Activated naive CD4-positive, alpha-beta T cell treated with anti-CD3 and anti-CD28 coated beads for 36 hours (primary cell): ENCODE measurements at regions not wholly inside any gene's neighbourhood (a gene's known extent, or its start where the extent isn't known, plus 50 kb on each side); places are given as distances from the start of the nearest gene placed in this dataset.

Experiments
- CTCF ChIA-PET: fragments of 350-600 bp; sonication (Branson Sonifier 250); formaldehyde crosslinking; loops from one replicate; lab custom pipeline; 2021; ENCODE audit warnings: antibody characterized with exemption; lab: Charles Lee
- DNase-seq: peaks from one replicate; pipeline ENCODE4 v3.0.0-alpha.2; 2020
- H3K27ac Mint-ChIP-seq: one replicate; pipeline ENCODE4 v1.8.0; 2021; ENCODE audit warnings: mild to moderate bottlenecking, mixed read lengths
- H3K27me3 Mint-ChIP-seq: one replicate; pipeline ENCODE4 v1.8.0; 2021; ENCODE audit warnings: low read depth, mixed read lengths
- H3K36me3 Mint-ChIP-seq: one replicate; pipeline ENCODE4 v1.8.0; 2021; ENCODE audit warnings: low read depth, mixed read lengths
- H3K4me1 Mint-ChIP-seq: one replicate; pipeline ENCODE4 v1.8.0; 2021; ENCODE audit warnings: low read depth, mixed read lengths
- H3K4me3 Mint-ChIP-seq: one replicate; pipeline ENCODE4 v1.8.0; 2021; ENCODE audit warnings: mild to moderate bottlenecking, moderate library complexity, mixed read lengths
- H3K9me3 Mint-ChIP-seq: one replicate; pipeline ENCODE4 v1.8.0; 2021; ENCODE audit warnings: mixed read lengths
- intact Hi-C: fragments of 100-400 bp; cut with micrococcal nuclease; formaldehyde crosslinking; loops from one replicate; pipeline ENCODE4 v1.15.1; 2023

GRCh38 chr15:39392469-39393047, 188.3 kb upstream of the THBS1 start:
- CTCF ChIA-PET, result no interaction called here
- DNase-seq, result no peak
- Mint-ChIP-seq H3K27ac (no peak overlapping the region), H3K36me3 (no peaks in the 10 kb centered on the region), H3K27me3 (peaks cover 8% of the 10 kb centered on the region), H3K4me3 (no peak overlapping the region), H3K4me1 (no peaks in the 10 kb centered on the region), H3K9me3 (no peaks in the 10 kb centered on the region)
- intact Hi-C loops, result no loop called here

DNA sequence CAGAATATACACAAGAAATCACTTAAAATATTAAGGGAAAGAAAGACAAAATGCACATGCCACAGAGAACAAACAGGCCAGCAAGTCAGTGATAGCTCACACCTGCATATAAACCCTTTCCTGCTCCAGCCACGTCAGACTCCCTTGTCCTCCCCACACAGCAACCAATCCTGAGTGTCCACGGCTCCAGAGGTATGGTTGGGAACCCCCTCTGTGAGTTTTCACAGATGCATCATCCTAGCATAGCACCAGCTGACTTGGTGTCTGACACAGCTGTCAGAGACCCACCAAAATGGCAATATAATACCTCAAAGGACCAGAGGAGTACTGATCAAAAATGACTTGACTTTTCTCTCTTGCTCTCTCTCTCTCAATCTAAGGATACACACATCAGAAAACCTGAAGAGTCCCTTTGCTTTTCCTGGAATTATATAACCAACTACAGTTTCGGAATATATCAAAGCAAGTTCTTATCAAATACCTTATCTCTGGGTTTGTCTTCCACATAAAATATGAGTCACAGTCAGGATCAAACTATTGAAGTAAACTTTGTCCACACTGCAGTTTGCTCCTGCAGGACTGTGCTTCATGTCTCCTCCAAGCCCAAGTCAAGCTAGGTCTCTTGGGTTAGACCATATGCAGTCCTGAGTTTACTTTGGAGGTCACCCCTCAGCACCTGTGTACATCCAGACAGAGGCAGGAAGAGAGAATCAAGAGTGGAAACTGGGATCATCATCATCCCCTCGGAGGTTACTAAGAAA, 187.1 kb upstream of the THBS1 start:
- CTCF ChIA-PET, result no interaction called here
- Mint-ChIP-seq H3K4me3 (no peak overlapping the region), H3K27ac (no peak overlapping the region), H3K36me3 (no peaks in the 10 kb centered on the region), H3K4me1 (no peaks in the 10 kb centered on the region), H3K27me3 (peaks cover 8% of the 10 kb centered on the region), H3K9me3 (no peaks in the 10 kb centered on the region)
- no peak for DNase-seq
- intact Hi-C loops, result no loop called here

- DNase-seq, result no peak
- no peaks in the 10 kb centered on the region for H3K4me1 Mint-ChIP-seq
- H3K27ac Mint-ChIP-seq, result no peak overlapping the region
- no peaks in the 10 kb centered on the region for H3K36me3 Mint-ChIP-seq
- intact Hi-C loops, result no loop called here
- H3K9me3 Mint-ChIP-seq, result no peaks in the 10 kb centered on the region
- H3K27me3 Mint-ChIP-seq, result peaks cover 8% of the 10 kb centered on the region
- no peak overlapping the region for H3K4me3 Mint-ChIP-seq
- CTCF ChIA-PET, result no interaction called here
These were observed 186.4 kb upstream of the THBS1 start for GRCh38 chr15:39394496-39394895.

- intact Hi-C loops, result no loop called here
- CTCF ChIA-PET, result no interaction called here
These were observed 183.8 kb upstream of the THBS1 start for GRCh38 chr15:39396979-39397615.

GRCh38 chr15:39397883-39398282, 183.0 kb upstream of the THBS1 start:
- intact Hi-C loops, result no loop called here
- H3K27ac Mint-ChIP-seq, result no peak overlapping the region
- no peak for DNase-seq
- CTCF ChIA-PET, result no interaction called here
- no peaks in the 10 kb centered on the region for H3K36me3 Mint-ChIP-seq
- H3K4me3 Mint-ChIP-seq, result no peak overlapping the region
- peaks cover 8% of the 10 kb centered on the region for H3K27me3 Mint-ChIP-seq
- no peaks in the 10 kb centered on the region for H3K9me3 Mint-ChIP-seq
- H3K4me1 Mint-ChIP-seq, result no peaks in the 10 kb centered on the region

More at GRCh38 chr15:39396979-39397615, 183.8 kb upstream of the THBS1 start:
- H3K9me3 Mint-ChIP-seq, result no peaks in the 10 kb centered on the region
- no peak overlapping the region for H3K4me3 Mint-ChIP-seq
- no peak overlapping the region for H3K27ac Mint-ChIP-seq
- no peak for DNase-seq
- H3K36me3 Mint-ChIP-seq, result no peaks in the 10 kb centered on the region
- H3K27me3 Mint-ChIP-seq, result peaks cover 8% of the 10 kb centered on the region
- no peaks in the 10 kb centered on the region for H3K4me1 Mint-ChIP-seq

DNA sequence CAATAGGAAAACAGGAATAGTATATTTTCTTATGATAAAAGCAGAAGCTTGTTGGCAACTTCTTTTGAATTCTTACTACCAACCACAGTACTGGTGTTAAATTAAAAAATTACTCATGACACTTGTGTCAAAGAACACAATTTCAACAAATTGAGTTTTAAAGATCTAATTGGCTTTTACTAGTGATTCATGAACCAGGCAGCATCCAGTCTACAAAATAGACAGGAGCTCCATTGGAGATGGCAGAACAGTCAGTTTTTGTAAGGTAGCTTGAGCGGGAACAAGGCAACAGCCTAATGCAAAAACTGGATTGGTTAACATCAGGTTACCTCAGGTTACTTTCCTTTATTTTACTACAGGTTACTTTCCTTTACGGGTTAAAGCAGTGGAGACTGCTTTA, 181.3 kb upstream of the THBS1 start:
- Mint-ChIP-seq H3K4me3 (no peak overlapping the region), H3K9me3 (no peaks in the 10 kb centered on the region), H3K36me3 (no peaks in the 10 kb centered on the region), H3K27me3 (peaks cover 8% of the 10 kb centered on the region), H3K27ac (no peak overlapping the region), H3K4me1 (no peaks in the 10 kb centered on the region)
- intact Hi-C loops, result no loop called here
- DNase-seq, result no peak
- CTCF ChIA-PET, result no interaction called here

DNA sequence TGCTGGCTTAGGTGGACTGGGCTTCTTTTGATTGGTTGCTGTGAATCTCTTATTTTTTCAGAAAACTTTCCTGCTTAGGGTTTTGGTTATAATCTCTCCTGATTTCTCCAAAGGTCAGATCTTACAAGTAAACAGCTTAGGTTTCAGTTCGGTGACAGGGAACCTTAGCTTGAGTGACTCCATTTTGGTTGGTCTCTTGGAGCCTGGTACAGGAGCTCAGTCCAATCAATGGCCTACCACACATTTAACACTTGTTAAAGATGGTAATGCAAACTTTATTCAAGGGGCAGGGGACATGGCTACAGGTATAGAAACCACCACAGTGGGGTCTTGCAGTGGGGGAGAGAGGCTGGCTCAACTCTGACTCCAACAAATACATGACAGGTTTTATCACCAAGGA, 180.9 kb upstream of the THBS1 start:
- no peak for DNase-seq
- peaks cover 8% of the 10 kb centered on the region for H3K27me3 Mint-ChIP-seq
- CTCF ChIA-PET, result no interaction called here
- intact Hi-C loops, result no loop called here
- no peak overlapping the region for H3K27ac Mint-ChIP-seq
- H3K4me3 Mint-ChIP-seq, result no peak overlapping the region
- no peaks in the 10 kb centered on the region for H3K4me1 Mint-ChIP-seq
- no peaks in the 10 kb centered on the region for H3K36me3 Mint-ChIP-seq
- no peaks in the 10 kb centered on the region for H3K9me3 Mint-ChIP-seq

GRCh38 chr15:39400821-39401550, 179.9 kb upstream of the THBS1 start:
- intact Hi-C loops, result no loop called here
- H3K4me3 Mint-ChIP-seq, result no peak overlapping the region
- H3K27ac Mint-ChIP-seq, result no peak overlapping the region
- no peaks in the 10 kb centered on the region for H3K36me3 Mint-ChIP-seq
- H3K9me3 Mint-ChIP-seq, result no peaks in the 10 kb centered on the region
- CTCF ChIA-PET, result no interaction called here
- no peaks in the 10 kb centered on the region for H3K4me1 Mint-ChIP-seq
- no peak for DNase-seq
- peaks cover 7% of the 10 kb centered on the region for H3K27me3 Mint-ChIP-seq

DNA sequence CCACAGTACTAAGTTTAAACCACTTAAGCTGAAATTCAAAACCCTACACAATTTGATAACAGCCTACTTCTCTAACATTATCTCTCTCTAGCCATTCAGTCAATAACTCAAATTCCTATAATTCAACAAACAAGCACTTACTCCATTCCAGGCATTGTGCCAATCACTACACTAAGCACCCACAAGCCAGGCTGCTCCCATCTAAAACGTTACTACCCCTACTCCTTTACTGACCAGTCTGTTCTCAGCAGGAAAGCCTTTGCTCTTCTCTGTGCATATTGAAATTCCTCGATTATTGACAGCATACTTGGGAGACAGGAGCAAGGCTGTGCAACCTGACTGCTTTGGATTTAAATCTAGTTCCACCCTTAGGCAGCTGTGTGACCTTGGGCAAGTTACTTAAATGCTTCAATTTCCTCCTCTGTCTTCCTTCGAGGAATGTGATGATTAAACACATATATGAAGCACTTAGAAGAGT, 177.2 kb upstream of the THBS1 start:
- no peaks in the 10 kb centered on the region for H3K36me3 Mint-ChIP-seq
- no peaks in the 10 kb centered on the region for H3K9me3 Mint-ChIP-seq
- peak overlapping the region; percentile 50 for H3K27ac Mint-ChIP-seq
- intact Hi-C loops, result no loop called here
- CTCF ChIA-PET, result no interaction called here
- no peak for DNase-seq
- H3K4me1 Mint-ChIP-seq, result no peaks in the 10 kb centered on the region
- no peak overlapping the region for H3K4me3 Mint-ChIP-seq
- H3K27me3 Mint-ChIP-seq, result peaks cover 7% of the 10 kb centered on the region

DNA sequence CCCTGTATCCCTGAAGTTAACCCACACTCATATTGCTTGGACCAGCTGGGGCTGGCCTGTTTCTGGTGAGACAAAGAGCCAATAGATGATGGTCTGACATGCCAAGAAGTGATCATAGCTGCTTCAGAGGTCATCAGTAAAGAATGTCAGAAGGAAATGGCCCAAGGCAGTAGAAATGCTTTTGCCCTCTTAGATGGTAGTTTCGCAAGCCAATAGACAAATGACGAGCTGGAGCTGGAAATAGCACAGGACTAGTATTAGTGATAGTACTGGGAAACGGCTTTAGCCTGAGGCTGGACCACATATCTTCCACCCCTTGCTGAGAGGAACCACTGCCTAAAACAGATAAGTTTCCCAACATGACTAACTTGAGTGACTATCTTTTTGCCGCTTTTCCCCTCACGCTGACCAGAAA, 176.1 kb upstream of the THBS1 start:
- H3K4me3 Mint-ChIP-seq, result no peak overlapping the region
- CTCF ChIA-PET, result no interaction called here
- peaks cover 7% of the 10 kb centered on the region for H3K27me3 Mint-ChIP-seq
- intact Hi-C loops, result no loop called here
- H3K4me1 Mint-ChIP-seq, result no peaks in the 10 kb centered on the region
- no peak overlapping the region for H3K27ac Mint-ChIP-seq
- H3K9me3 Mint-ChIP-seq, result no peaks in the 10 kb centered on the region
- no peaks in the 10 kb centered on the region for H3K36me3 Mint-ChIP-seq
- DNase-seq, result no peak

DNA sequence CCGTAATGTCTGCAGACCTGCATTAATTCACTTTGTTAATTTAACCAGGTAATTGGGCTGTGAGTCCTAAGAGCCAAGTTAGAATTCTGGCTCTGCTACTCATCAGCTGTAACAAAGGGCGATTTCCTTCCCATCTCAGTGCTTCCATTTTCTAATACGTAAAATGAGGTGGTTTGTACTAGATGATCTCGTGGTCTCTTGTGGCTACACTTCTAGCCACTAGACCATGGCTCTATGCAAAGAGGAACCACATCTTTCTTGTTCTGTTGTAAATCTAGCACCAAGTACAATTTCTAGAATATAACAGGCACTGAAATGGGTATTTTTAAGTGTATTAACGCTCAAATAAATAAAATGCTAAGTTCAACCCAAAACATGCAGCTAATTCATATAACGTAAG, 174.4 kb upstream of the THBS1 start:
- no peak for DNase-seq
- Mint-ChIP-seq H3K27me3 (peaks cover 7% of the 10 kb centered on the region), H3K9me3 (no peaks in the 10 kb centered on the region), H3K36me3 (no peaks in the 10 kb centered on the region), H3K4me1 (peaks cover 2% of the 10 kb centered on the region), H3K4me3 (no peak overlapping the region), H3K27ac (no peak overlapping the region)
- CTCF ChIA-PET, result no interaction called here
- intact Hi-C loops, result no loop called here

GRCh38 chr15:39407116-39407515, 173.8 kb upstream of the THBS1 start:
- CTCF ChIA-PET, result no interaction called here
- Mint-ChIP-seq H3K9me3 (no peaks in the 10 kb centered on the region), H3K4me3 (no peak overlapping the region), H3K4me1 (peaks cover 6% of the 10 kb centered on the region), H3K27ac (no peak overlapping the region), H3K27me3 (peaks cover 7% of the 10 kb centered on the region), H3K36me3 (no peaks in the 10 kb centered on the region)
- intact Hi-C loops, result no loop called here
- DNase-seq, result no peak
